GM12872 (cell line): ENCODE measurements at regions not wholly inside any gene's neighbourhood (a gene's known extent, or its start where the extent isn't known, plus 50 kb on each side); places are given as distances from the start of the nearest gene placed in this dataset.

Source experiments
- TF ChIP-seq, protein P1 (sequence below): IDR thresholded peaks from 3 replicates; pipeline ENCODE4 v1.5.1; 2011; ENCODE audit warnings: low read depth, mild to moderate bottlenecking, low read length, moderate library complexity; ENCODE audit not compliant: insufficient read depth

DNA sequence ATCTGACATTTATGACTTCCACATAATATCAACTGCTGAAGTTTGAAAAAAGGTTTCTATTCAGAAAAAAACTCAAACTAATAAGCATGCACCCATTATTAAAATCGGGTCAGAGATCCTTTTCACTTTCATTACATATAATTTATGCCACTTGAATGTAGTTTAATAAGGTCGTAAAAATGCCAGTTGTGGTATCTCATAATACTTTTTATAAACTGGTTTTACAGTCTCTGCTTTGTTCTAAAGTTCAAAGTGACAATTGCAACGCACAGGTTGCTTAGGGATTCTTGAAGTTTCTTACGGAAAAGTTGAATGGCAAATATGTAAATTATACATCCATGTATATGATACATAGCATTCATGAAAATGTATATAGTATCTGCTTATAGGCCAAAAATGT, 229.4 kb upstream of the CEP162 start:
- TF ChIP-seq, protein P1, sequence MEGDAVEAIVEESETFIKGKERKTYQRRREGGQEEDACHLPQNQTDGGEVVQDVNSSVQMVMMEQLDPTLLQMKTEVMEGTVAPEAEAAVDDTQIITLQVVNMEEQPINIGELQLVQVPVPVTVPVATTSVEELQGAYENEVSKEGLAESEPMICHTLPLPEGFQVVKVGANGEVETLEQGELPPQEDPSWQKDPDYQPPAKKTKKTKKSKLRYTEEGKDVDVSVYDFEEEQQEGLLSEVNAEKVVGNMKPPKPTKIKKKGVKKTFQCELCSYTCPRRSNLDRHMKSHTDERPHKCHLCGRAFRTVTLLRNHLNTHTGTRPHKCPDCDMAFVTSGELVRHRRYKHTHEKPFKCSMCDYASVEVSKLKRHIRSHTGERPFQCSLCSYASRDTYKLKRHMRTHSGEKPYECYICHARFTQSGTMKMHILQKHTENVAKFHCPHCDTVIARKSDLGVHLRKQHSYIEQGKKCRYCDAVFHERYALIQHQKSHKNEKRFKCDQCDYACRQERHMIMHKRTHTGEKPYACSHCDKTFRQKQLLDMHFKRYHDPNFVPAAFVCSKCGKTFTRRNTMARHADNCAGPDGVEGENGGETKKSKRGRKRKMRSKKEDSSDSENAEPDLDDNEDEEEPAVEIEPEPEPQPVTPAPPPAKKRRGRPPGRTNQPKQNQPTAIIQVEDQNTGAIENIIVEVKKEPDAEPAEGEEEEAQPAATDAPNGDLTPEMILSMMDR = no peak

DNA sequence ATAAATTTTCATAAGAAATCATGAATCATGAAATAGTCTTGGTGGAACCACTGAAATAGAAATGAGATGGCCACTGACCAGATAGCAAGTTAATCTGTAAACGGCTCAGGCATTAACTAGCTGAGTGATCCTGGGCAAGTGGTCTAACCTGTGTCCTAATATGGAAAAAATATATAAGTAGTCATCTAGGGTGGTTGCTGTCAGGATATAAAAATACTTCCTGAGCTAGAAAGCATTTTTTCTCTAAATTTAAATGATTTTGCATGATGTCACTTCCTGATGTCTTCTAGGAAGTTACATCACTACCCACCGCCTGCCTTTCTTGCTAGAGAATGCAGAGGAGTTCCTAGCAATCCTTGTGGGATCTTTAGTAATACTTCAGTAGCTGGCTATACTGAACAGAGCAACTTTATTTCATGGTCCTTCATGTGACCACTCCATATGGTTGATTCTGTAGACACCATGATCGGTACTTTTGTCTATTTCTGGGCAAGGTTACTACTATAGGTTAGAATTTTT, 228.1 kb upstream of the CEP162 start:
- TF ChIP-seq, protein P1 = no peak

GRCh38 chr6:84453499-84453898, 226.1 kb upstream of the CEP162 start:
- TF ChIP-seq, protein P1 = no peak

- TF ChIP-seq, protein P1 = no peak
Measured at GRCh38 chr6:84450018-84450417, 222.6 kb upstream of the CEP162 start.

- TF ChIP-seq, protein P1 = no peak
Measured at GRCh38 chr6:84449220-84449619, 221.8 kb upstream of the CEP162 start.

GRCh38 chr6:84448331-84448730, 220.9 kb upstream of the CEP162 start:
- TF ChIP-seq, protein P1 = no peak

DNA sequence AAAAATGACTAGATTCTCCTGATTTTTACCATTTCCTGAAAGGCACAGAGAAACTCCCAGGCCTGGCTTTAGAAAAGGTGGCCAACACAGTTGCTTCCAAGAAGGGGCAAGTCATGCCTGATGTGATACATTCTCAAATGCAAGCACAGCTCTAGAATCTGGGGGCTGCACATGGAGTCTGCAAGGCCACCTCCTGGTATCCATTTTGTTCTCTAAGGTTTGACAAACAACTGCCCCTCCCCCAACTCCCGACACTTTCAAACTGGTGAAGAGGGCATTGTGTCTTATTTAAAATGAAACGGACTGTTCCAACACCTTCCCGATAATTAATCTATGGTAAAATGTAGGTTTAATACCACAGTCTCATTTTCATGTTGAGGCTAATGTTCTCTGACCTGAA, 220.2 kb upstream of the CEP162 start:
- TF ChIP-seq, protein P1 = no peak
